CD4-positive, alpha-beta T cell treated with Interferon gamma for 1 hour (primary cell): ENCODE measurements at regions not wholly inside any gene's neighbourhood (a gene's known extent, or its start where the extent isn't known, plus 50 kb on each side); places are given as distances from the start of the nearest gene placed in this dataset.
"Not testable (repeated sequence)": the region's sequence is repeated elsewhere in the genome, so short reads cannot be mapped to it uniquely, and the experiment has no call there.

Source experiments
- DNase-seq: peaks from one replicate; pipeline ENCODE4 v3.0.0-alpha.2; 2020

DNA sequence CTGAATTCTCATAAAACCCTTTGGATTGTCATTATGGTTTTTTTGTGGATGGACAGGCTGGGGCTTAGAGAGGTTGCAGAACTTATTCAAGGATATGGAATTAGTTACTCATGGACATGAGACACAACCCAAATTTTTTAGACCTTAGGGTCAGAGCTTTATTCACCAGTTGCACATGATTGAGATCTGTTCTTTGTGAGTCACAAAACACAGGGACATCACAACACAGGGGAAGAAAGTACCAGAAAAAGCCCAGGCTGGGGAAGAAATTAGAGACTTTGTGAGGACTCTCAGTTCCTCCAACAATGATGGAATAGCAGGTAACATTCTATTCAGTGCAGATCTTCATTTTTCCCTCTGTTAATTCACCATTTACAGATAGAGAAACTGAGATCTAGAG, 602.4 kb upstream of the CPEB2 start:
- DNase-seq, result no peak

GRCh38 chr4:14400307-14400706, 602.0 kb upstream of the CPEB2 start:
- no peak for DNase-seq

DNA sequence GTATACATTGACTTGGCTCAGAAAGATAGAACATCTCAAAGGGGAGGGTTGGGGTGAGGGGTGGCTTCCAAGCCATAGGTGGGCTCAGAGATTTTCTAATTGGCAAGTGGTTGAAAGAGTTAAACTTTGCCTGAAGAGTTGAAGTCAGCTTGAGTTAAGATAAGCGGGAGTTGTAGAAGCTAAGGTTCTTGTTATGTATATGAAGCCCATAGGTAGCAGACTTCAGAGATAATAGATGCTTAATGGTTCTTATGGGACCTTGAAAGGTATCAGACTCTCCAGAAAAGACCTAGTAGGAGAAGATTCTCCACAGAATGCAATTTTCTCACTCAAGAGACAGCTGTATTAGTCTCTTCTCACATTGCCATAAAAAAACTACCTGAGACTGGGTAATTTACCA, 599.1 kb upstream of the CPEB2 start:
- DNase-seq, result no peak

DNA sequence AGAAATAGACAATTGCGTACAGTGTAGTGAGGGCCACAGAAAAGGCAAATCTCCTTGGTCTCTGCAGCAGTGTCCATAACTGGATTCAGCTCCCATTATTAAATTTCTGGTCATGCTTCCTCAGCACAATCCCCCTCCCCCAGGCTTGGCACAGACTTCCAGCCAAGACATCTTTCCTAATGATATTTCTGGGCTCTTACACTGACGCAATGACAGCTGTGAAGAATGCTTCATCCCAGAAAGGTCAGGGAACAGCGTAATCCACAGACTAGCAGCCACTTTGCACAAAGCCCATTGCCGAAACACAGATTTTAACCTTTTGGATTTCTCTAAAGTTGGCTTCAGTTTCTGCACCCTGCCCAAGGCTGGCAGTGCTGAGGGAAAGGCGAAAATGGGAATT, 597.6 kb upstream of the CPEB2 start:
- no peak for DNase-seq

DNA sequence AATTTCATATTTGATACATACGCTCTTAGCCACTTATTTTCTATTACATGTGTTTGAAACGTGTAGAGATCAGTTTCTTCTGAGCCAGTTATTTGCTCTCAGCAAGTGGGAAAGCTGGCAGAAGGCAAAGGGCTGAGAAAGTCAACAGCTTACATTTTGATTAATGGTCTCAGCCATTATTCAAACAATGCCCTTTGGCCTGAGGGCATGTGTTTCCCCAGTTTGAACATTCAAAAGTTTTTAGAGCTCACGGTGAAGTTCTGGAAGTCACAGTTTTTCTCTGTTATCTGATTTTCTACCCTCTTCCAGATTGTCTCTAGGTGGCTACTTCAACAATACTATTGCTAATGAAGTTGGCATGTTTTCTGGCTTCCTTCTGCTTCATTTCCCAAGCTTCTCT, 591.8 kb upstream of the CPEB2 start:
- no peak for DNase-seq

DNA sequence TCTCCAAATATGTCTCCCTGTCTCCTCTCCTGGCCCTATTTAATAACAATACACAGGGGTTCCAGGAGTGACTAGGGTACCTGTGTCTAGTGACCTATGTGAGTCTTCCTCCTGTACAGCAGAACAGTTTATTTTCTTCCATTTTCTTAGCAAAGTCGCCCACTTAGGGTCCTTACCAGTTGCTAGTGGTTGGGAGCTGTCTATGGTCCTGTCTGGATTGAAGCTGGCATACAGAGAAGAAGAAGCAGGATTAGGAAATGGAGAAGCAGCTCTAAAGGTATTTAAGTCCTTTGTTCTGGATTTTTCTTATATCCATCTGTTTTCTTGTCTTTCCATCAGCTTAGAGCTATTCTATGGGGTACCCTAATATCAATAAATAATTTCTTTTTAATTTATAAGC, 587.1 kb upstream of the CPEB2 start:
- DNase-seq, result no peak

DNA sequence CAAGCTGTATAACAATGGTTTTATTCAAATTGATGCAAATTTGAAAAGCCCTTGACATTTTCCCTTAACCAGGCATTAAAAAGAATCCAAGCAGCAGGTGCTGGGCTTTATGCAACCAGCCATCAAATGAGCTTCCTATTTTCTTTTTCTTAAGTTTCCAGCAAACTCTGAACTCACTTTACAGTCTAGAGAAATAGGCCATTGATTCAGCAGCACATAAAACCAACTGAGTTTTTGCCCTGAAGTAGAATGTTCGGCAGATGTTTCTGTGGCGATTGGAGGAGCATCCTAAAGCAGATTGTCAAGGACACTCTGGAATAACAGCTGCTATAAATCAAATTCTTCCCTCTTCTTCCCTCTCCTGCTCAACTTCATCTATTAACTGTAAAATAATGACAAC, 582.8 kb upstream of the CPEB2 start:
- no peak for DNase-seq

GRCh38 chr4:14426297-14426696, 576.0 kb upstream of the CPEB2 start:
- not testable (repeated sequence) for DNase-seq

DNA sequence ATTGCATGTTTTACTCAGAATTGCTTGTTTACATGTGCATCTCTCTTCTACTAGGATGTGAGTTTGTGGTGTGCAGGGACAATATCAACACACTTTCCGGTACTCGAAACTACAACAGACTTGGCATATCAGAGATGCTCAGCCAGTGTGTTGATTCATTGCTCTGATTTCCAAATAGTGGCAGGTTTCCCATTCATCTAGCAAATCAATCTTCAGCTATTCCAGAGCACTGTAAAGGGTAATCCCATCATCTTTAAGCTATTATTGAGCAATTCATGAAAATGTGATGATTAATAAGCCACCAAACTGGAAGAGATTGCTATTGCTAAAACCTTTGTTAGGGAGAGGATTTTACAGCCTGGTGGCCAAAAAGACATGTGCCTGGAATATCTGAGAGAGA, 574.2 kb upstream of the CPEB2 start:
- no peak for DNase-seq

GRCh38 chr4:14431155-14432134, 570.8 kb upstream of the CPEB2 start:
- no peak for DNase-seq

DNA sequence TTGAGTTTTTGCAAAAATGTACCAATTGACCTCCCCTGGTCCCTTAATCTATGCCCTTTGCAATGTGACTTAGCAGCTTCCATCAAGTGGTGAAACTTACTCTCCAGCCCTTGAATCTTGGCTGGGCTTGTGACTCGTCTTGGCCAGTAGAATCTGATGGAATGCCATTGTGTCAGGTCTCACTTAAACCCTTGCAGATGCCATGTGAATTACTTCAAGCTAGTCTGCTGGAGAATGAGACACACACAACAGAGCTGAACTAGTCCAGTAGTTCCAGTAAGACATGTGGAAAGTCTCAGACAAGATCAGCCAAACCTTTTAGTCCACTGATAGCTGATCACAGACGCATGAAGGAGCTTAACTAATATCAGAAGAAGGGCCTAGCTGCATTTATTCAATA, 567.8 kb upstream of the CPEB2 start:
- DNase-seq, result no peak

- DNase-seq, result no peak
Measured at GRCh38 chr4:14434916-14435315, 567.4 kb upstream of the CPEB2 start.

GRCh38 chr4:14441561-14441960, 560.7 kb upstream of the CPEB2 start:
- DNase-seq, result no peak

- DNase-seq, result no peak
Measured at GRCh38 chr4:14445882-14446281, 556.4 kb upstream of the CPEB2 start.

DNA sequence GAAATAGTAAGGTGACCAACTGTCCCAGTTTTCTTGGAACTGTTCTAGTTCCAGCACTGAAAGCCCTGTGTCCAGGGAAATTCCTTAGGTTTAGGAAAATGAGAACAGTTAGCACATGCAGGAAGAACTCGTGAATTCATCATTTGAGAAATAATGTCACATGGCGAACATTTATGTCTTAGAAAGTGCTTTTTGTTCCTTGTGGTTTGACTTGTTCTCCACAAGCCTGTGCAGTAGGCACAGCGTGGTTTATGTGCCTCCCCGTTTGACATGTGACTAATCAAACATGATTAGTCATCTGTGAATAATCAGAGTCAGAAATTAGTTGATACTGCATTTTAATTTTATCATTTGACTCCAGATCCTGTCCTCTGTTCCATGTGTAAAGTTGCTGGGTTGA, 556.0 kb upstream of the CPEB2 start:
- no peak for DNase-seq

- no peak for DNase-seq
Measured at GRCh38 chr4:14446904-14447303, 555.4 kb upstream of the CPEB2 start.

GRCh38 chr4:14449308-14449707, 553.0 kb upstream of the CPEB2 start:
- no peak for DNase-seq

- DNase-seq, result no peak
Measured at GRCh38 chr4:14452001-14452400, 550.3 kb upstream of the CPEB2 start.

DNA sequence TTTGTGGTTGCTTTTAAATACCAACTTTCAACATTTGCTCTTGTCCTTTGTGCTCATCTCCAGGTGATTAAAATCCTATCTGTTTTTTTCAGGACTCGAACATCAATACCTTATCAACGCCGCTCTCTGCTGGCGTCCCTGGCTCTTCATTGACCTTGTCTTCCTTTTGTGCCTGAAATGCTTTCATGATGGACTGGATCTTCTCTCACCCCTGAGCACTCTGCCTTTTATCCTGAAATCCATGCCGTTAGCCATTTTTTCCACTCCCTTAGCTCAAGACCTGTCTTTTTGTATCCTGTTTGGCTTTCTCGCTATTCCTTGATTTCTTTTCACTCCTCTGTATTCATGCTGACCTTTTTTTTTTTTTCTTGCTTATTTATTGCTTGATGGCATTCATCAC, 549.5 kb upstream of the CPEB2 start:
- DNase-seq, result no peak

GRCh38 chr4:14458463-14458862, 543.8 kb upstream of the CPEB2 start:
- DNase-seq, result no peak

DNA sequence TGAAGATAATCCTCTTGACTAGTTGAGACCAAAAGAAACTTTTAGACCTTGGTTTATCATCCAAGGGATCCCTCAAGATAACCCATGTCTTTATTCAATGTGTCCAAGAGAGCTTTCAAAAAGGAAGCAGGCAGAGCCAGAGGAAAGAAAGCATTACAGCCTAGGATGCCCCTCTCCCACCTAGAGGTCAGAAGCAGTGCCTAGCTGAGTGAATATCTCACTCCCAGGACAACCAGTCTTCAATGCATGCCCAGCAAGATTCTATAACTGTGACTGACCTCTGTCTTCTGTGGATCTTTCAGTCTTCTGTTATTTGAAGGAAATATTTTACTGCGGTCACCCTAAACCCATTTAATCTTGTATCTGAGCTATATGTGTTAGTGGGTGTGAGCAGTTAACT, 537.2 kb upstream of the CPEB2 start:
- no peak for DNase-seq

DNA sequence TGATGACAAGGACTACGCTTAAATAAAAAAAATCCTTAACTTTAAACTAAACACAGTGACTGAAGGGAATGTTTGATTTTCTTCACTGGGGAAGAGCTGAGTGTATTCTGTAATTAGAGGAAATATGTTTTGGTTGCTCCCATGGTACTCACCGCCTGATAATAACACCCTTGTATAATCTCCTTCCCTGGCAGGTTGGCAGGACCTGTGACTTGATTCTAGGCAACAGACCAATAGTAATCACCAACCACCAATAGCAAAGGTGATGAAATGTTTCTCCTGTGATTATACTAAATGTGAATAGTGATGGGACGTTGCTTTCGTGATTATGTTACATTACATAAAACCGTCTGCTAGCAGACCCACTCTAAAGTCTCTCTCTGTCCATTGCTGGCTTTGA, 536.8 kb upstream of the CPEB2 start:
- DNase-seq, result no peak

GRCh38 chr4:14478504-14478903, 523.8 kb upstream of the CPEB2 start:
- no peak for DNase-seq

DNA sequence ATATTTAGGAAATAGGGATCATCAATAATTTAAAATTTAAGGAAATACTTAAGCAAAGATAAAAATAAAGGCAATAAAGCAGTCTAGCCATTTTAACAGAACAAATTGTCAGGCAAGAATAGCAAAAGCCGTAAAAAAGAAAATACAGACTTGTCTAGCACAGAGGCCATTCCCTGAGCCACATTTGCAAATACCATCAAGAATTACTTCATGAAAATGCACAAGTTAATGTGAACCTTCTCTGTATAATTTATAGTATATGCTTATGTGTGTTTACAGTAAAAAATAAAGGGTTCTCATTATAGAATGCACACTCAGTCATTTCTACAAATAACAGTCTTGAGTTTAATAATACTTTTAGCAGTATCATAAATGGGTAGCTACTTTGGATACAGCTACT, 505.9 kb upstream of the CPEB2 start:
- no peak for DNase-seq

DNA sequence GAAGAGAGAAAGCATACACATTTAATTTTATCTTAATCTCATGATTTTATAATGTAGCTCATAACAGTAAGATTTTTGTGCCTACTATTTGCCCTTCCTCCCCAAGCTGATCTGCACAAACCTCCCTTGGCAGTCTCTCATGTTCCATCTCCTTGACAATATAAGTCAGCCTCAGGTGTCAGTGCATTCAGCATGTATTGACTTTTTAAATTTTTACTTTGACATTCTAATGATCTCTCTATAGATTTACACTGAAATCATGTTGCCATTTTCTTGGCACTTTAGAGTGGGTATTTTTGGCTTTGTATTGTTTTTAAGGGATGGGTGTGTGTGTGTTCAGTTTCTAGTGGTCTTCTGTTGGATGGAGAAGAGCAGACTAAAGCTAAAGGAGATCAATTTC, 505.3 kb upstream of the CPEB2 start:
- DNase-seq, result no peak
